Keratinocyte (primary cell): ENCODE measurements at regions not wholly inside any gene's neighbourhood (a gene's known extent, or its start where the extent isn't known, plus 50 kb on each side); places are given as distances from the start of the nearest gene placed in this dataset.

Source experiments
- EZH2 ChIP-seq: IDR thresholded peaks from one replicate; pipeline ENCODE4 v1.6.1; 2012; ENCODE audit warnings: inconsistent platforms, mild to moderate bottlenecking, low read length, moderate library complexity
- TF ChIP-seq, protein P1 (sequence below), 3 experiments: IDR thresholded peaks in 1 of 3; conservative IDR thresholded peaks in 1 of 3; optimal IDR thresholded peaks in 1 of 3; 2 replicates in 2 of 3; 3 replicates in 1 of 3; pipeline versions ENCODE3 to v1.5.1; 2011; ENCODE audit warnings: low read length in 3 of 3, mild to moderate bottlenecking in 3 of 3, moderate library complexity in 2 of 3, control low read depth in 1 of 3, inconsistent platforms in 1 of 3; ENCODE audit not compliant: insufficient read depth in 2 of 3; ENCODE audit errors: extremely low read depth in 1 of 3

DNA sequence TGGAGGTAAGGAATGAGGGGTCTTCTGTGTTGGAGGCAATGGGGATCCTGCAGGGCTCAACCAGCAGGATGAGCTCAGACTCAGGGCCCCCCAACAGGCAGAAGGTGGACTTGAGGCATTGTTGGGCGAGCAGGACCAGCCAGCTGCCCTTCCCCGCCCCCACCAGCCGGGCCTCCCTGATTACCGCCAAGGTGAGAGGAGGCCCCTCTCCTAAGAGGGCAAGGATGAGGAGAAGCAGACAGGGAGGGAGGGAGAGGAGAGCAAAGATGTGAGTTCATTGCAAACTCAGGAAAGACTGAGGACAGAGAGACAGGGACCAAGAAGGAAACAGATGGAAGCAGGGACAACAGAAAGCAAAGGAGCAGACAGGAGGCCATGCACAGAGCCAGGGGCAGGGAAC, 272.8 kb upstream of the XYLT1 start:
- TF ChIP-seq, protein P1, sequence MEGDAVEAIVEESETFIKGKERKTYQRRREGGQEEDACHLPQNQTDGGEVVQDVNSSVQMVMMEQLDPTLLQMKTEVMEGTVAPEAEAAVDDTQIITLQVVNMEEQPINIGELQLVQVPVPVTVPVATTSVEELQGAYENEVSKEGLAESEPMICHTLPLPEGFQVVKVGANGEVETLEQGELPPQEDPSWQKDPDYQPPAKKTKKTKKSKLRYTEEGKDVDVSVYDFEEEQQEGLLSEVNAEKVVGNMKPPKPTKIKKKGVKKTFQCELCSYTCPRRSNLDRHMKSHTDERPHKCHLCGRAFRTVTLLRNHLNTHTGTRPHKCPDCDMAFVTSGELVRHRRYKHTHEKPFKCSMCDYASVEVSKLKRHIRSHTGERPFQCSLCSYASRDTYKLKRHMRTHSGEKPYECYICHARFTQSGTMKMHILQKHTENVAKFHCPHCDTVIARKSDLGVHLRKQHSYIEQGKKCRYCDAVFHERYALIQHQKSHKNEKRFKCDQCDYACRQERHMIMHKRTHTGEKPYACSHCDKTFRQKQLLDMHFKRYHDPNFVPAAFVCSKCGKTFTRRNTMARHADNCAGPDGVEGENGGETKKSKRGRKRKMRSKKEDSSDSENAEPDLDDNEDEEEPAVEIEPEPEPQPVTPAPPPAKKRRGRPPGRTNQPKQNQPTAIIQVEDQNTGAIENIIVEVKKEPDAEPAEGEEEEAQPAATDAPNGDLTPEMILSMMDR (optimal IDR thresholded peaks at IDR 0.05 in 1 of 3, IDR thresholded peaks at IDR 0.05 in 1 of 3, conservative IDR thresholded peaks at IDR 0.05 in 1 of 3; ENCODE audit: extremely low read depth in 1 of 3, insufficient read depth in 2 of 3, low read length in 3 of 3), result no peak
- no peak for TF ChIP-seq EZH2
